ENCODE measurements at regions not wholly inside any gene's neighbourhood (a gene's known extent, or its start where the extent isn't known, plus 50 kb on each side); places are given as distances from the start of the nearest gene placed in this dataset.

DNA sequence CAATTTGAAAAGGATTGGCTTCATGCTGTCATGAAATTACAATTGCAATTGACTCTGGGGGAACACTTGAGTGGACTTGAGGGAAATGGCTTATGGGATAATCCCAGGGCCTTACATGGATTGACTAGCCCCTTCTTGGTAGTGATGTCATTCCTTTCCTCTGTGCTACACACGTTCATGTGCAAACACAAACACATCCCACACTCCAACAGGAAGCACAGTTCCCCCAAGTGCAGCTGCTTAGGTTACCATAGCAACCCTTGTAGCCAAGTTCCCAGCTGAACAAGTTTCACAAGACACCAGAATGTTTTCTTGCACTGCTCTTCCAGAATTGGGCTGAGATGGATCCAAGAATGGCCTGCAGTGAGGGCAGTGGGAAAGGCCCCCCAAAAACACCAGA is 217.0 kb downstream of the ZNF621 start:
- DNase-seq (ENCODE audit: extremely low spot score): no peak
- ChIA-PET CTCF (no interaction called here), POLR2A (no interaction called here)
- TF ChIP-seq, protein P1, sequence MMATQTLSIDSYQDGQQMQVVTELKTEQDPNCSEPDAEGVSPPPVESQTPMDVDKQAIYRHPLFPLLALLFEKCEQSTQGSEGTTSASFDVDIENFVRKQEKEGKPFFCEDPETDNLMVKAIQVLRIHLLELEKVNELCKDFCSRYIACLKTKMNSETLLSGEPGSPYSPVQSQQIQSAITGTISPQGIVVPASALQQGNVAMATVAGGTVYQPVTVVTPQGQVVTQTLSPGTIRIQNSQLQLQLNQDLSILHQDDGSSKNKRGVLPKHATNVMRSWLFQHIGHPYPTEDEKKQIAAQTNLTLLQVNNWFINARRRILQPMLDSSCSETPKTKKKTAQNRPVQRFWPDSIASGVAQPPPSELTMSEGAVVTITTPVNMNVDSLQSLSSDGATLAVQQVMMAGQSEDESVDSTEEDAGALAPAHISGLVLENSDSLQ (IDR thresholded peaks at IDR 0.05): no peak
- TF ChIP-seq ARNT (IDR thresholded peaks at IDR 0.05) (no peak), FOXK2 (IDR thresholded peaks at IDR 0.05) (no peak), ZNF384 (IDR thresholded peaks at IDR 0.05) (no peak), FOXA1 (IDR thresholded peaks at IDR 0.05) (no peak), BHLHE40 (IDR thresholded peaks at IDR 0.05; ENCODE audit: borderline replicate concordance) (no peak), SP1 (IDR thresholded peaks at IDR 0.05) (no peak), L3MBTL2 (conservative IDR thresholded peaks at IDR 0.05) (no peak), CTBP1 (IDR thresholded peaks at IDR 0.05; ENCODE audit: borderline replicate concordance) (no peak), SUZ12 (IDR thresholded peaks at IDR 0.05) (no peak), HDGF (IDR thresholded peaks at IDR 0.05; ENCODE audit: borderline replicate concordance) (no peak), NFRKB (IDR thresholded peaks at IDR 0.05) (no peak), FOXM1 (IDR thresholded peaks at IDR 0.05; ENCODE audit: borderline replicate concordance) (no peak), ELF4 (IDR thresholded peaks at IDR 0.05) (no peak), TARDBP (IDR thresholded peaks at IDR 0.05) (no peak), LEF1 (IDR thresholded peaks at IDR 0.05; ENCODE audit: borderline replicate concordance) (no peak)

DNA sequence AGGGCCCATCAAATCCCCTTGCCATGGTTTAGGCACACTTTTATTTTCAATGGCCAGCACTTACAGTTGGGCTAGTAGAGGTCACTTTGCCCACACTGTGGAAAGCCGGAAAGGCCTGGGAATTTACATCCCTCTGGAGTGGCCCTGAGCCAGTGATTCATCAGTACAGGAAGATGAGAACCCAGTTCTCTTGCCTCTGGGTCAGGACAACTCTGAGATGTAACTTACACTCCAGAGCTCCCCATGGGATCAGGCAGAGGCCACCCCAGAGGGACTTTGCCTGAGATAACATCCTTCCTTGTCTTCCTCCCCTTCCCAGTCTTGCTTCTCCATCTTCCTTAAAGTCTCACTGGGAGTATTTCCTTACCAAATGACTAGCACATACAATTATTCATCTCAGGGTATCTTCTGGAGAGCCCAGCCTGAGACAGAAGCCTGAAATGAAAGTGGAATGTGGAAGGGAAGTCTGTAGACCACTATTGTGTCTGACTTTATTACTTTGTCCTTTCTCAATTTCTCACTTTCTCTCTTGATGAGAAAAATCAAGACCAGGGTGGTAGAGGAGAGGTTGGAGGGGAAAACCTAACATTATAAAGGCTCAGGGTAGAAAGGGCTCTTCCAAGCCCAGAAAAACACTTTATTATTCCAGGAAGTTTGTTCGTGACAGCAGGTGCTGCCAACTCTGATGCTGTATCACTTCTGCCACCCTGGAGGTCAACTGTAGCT is 220.8 kb downstream of the ZNF621 start:
- TF ChIP-seq FOXM1 (IDR thresholded peaks at IDR 0.05; ENCODE audit: borderline replicate concordance) (no peak), L3MBTL2 (conservative IDR thresholded peaks at IDR 0.05) (no peak), BHLHE40 (IDR thresholded peaks at IDR 0.05; ENCODE audit: borderline replicate concordance) (no peak), TARDBP (IDR thresholded peaks at IDR 0.05) (no peak), CTBP1 (IDR thresholded peaks at IDR 0.05; ENCODE audit: borderline replicate concordance) (no peak), ZNF384 (IDR thresholded peaks at IDR 0.05) (no peak), HDGF (IDR thresholded peaks at IDR 0.05; ENCODE audit: borderline replicate concordance) (no peak), LEF1 (IDR thresholded peaks at IDR 0.05; ENCODE audit: borderline replicate concordance) (no peak), ELF4 (IDR thresholded peaks at IDR 0.05) (no peak), ARNT (IDR thresholded peaks at IDR 0.05) (no peak), SP1 (IDR thresholded peaks at IDR 0.05) (no peak), FOXK2 (IDR thresholded peaks at IDR 0.05) (no peak), SUZ12 (IDR thresholded peaks at IDR 0.05) (no peak), NFRKB (IDR thresholded peaks at IDR 0.05) (no peak), FOXA1 (IDR thresholded peaks at IDR 0.05) (no peak)
- TF ChIP-seq, protein P1 (IDR thresholded peaks at IDR 0.05): no peak
- no peak for DNase-seq (ENCODE audit: extremely low spot score)
- CTCF ChIA-PET: no interaction called here
- POLR2A ChIA-PET: no interaction called here

DNA sequence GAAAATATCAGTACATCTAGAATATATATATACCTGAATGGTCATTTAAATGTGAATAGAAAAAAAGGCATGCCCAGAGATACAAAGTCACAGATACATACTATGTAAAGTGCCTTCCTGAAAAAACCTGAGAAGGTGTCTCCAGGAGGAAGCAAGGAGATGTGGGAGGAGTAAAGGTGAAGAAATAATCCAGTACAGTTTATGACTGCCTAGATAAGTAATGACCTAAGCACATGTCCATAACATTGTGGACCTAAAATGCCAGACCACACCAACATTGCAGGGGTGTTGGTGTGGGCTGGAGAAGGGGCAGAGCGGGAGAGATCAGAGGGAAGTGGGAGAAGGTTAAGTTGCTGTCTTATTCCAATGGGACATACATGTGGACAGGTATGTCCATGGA is 226.9 kb downstream of the ZNF621 start:
- no peak for DNase-seq (ENCODE audit: extremely low spot score)
- TF ChIP-seq SP1 (IDR thresholded peaks at IDR 0.05): no peak
- TF ChIP-seq ELF4 (IDR thresholded peaks at IDR 0.05): no peak
- TF ChIP-seq, protein P1 (IDR thresholded peaks at IDR 0.05): no peak
- TF ChIP-seq NFRKB (IDR thresholded peaks at IDR 0.05): no peak
- TF ChIP-seq CTBP1 (IDR thresholded peaks at IDR 0.05; ENCODE audit: borderline replicate concordance): no peak
- TF ChIP-seq LEF1 (IDR thresholded peaks at IDR 0.05; ENCODE audit: borderline replicate concordance): no peak
- no peak for TF ChIP-seq FOXA1 (IDR thresholded peaks at IDR 0.05)
- TF ChIP-seq FOXK2 (IDR thresholded peaks at IDR 0.05): no peak
- ChIA-PET POLR2A (no interaction called here), CTCF (no interaction called here)

DNA sequence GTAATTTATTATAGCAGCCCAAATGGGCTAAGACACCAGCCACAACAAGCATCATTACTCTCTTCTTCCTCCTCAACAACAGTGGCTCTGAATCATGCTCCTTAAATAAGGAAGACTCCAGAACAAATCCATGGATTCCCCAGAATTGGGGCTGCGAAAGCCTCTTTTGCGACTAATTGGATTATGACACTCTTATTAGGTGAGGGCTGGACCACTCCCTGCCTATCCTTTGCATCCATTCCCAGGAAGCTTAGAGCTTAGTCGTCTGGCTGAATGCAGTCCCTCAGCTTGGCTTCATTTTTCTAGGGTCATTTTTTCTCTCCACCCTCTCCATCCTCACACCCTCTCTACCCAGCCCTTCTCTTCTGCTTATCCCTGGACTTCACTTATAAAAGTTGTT is 227.7 kb downstream of the ZNF621 start:
- no peak for TF ChIP-seq BHLHE40 (IDR thresholded peaks at IDR 0.05; ENCODE audit: borderline replicate concordance)
- no peak for TF ChIP-seq SP1 (IDR thresholded peaks at IDR 0.05)
- TF ChIP-seq ELF4 (IDR thresholded peaks at IDR 0.05): no peak
- no peak for TF ChIP-seq ARNT (IDR thresholded peaks at IDR 0.05)
- TF ChIP-seq FOXK2 (IDR thresholded peaks at IDR 0.05): no peak
- no peak for TF ChIP-seq SUZ12 (IDR thresholded peaks at IDR 0.05)
- TF ChIP-seq FOXA1 (IDR thresholded peaks at IDR 0.05): no peak
- TF ChIP-seq, protein P1 (IDR thresholded peaks at IDR 0.05): no peak
- TF ChIP-seq CTBP1 (IDR thresholded peaks at IDR 0.05; ENCODE audit: borderline replicate concordance): no peak
- no peak for DNase-seq (ENCODE audit: extremely low spot score)
- POLR2A ChIA-PET: no interaction called here
- CTCF ChIA-PET: no interaction called here

GRCh38 chr3:40753291-40753770 is 228.6 kb downstream of the ZNF621 start:
- no peak for TF ChIP-seq ZNF384 (IDR thresholded peaks at IDR 0.05)
- POLR2A ChIA-PET: no interaction called here
- CTCF ChIA-PET: no interaction called here
- DNase-seq (ENCODE audit: extremely low spot score): no peak

DNA sequence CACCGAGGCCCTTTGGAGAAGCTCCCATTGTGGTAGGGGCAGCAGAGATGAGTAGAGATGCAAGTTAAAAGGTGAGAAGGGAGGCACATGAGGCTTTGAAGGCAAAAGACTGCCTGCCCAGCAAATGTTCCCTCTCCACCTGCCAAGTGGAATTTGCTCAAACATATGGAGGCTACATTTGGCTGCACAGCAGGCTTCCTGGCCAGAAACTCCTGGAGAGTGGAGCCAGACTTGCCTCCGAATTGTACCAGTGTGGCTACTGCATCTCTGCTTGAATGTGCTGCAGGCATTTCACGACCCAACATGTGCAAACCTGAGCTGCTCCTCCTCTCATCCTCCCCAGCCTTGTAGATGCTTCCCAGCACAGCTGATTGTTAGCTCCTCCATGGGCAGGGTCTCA is 229.2 kb downstream of the ZNF621 start:
- TF ChIP-seq L3MBTL2 (conservative IDR thresholded peaks at IDR 0.05): no peak
- TF ChIP-seq TARDBP (IDR thresholded peaks at IDR 0.05): no peak
- no peak for TF ChIP-seq FOXA1 (IDR thresholded peaks at IDR 0.05)
- TF ChIP-seq HDGF (IDR thresholded peaks at IDR 0.05; ENCODE audit: borderline replicate concordance): no peak
- no peak for TF ChIP-seq FOXM1 (IDR thresholded peaks at IDR 0.05; ENCODE audit: borderline replicate concordance)
- TF ChIP-seq ARNT (IDR thresholded peaks at IDR 0.05): no peak
- no peak for TF ChIP-seq ZNF384 (IDR thresholded peaks at IDR 0.05)
- no peak for TF ChIP-seq FOXK2 (IDR thresholded peaks at IDR 0.05)
- TF ChIP-seq LEF1 (IDR thresholded peaks at IDR 0.05; ENCODE audit: borderline replicate concordance): no peak
- no peak for TF ChIP-seq SUZ12 (IDR thresholded peaks at IDR 0.05)
- no peak for TF ChIP-seq SP1 (IDR thresholded peaks at IDR 0.05)
- TF ChIP-seq, protein P1 (IDR thresholded peaks at IDR 0.05): no peak
- TF ChIP-seq NFRKB (IDR thresholded peaks at IDR 0.05): no peak
- TF ChIP-seq ELF4 (IDR thresholded peaks at IDR 0.05): no peak
- TF ChIP-seq CTBP1 (IDR thresholded peaks at IDR 0.05; ENCODE audit: borderline replicate concordance): no peak
- TF ChIP-seq BHLHE40 (IDR thresholded peaks at IDR 0.05; ENCODE audit: borderline replicate concordance): no peak
- DNase-seq (ENCODE audit: extremely low spot score): no peak
- ChIA-PET CTCF (no interaction called here), POLR2A (no interaction called here)
